Kidney tubule cell (primary cell): ENCODE measurements at regions not wholly inside any gene's neighbourhood (a gene's known extent, or its start where the extent isn't known, plus 50 kb on each side); places are given as distances from the start of the nearest gene placed in this dataset.
"Not testable (repeated sequence)": the region's sequence is repeated elsewhere in the genome, so short reads cannot be mapped to it uniquely, and the experiment has no call there.

Experiments used
- DNase-seq: peaks from one replicate; pipeline ENCODE4 v3.0.0-alpha.2; 2018; ENCODE audit warnings: low spot score

GRCh38 chr9:102728946-102729345 is 266.2 kb upstream of the CYLC2 start:
- no peak for DNase-seq

GRCh38 chr9:102714184-102714583 is 280.9 kb upstream of the CYLC2 start:
- DNase-seq = no peak

GRCh38 chr9:102712910-102713309 is 282.2 kb upstream of the CYLC2 start:
- DNase-seq = not testable (repeated sequence)

GRCh38 chr9:102700936-102701335 is 294.2 kb upstream of the CYLC2 start:
- DNase-seq = no peak

- DNase-seq = no peak
Observed at GRCh38 chr9:102669220-102669619, 325.9 kb upstream of the CYLC2 start.

GRCh38 chr9:102652471-102652870 is 342.7 kb upstream of the CYLC2 start:
- no peak for DNase-seq

GRCh38 chr9:102650896-102651295 is 344.2 kb upstream of the CYLC2 start:
- no peak for DNase-seq

- no peak for DNase-seq
Observed at GRCh38 chr9:102642651-102643050, 352.5 kb upstream of the CYLC2 start.

- peak; percentile 35 for DNase-seq
Observed at GRCh38 chr9:102631559-102631958, 363.6 kb upstream of the CYLC2 start.

GRCh38 chr9:102609461-102609860 is 385.7 kb upstream of the CYLC2 start:
- no peak for DNase-seq

GRCh38 chr9:102603198-102604195 is 391.6 kb upstream of the CYLC2 start:
- not testable (repeated sequence) for DNase-seq

- no peak for DNase-seq
Observed at GRCh38 chr9:102594241-102594640, 400.9 kb upstream of the CYLC2 start.

- no peak for DNase-seq
Observed at GRCh38 chr9:102587281-102587680, 407.9 kb upstream of the CYLC2 start.

GRCh38 chr9:102569436-102569835 is 425.7 kb upstream of the CYLC2 start:
- no peak for DNase-seq

GRCh38 chr9:102551346-102551745 is 443.8 kb upstream of the CYLC2 start:
- peak; percentile 71 for DNase-seq

- peak; percentile 44 for DNase-seq
Observed at GRCh38 chr9:102550886-102551285, 444.2 kb upstream of the CYLC2 start.

GRCh38 chr9:102550266-102550665 is 444.9 kb upstream of the CYLC2 start:
- peak; percentile 58 for DNase-seq

- no peak for DNase-seq
Observed at GRCh38 chr9:102534031-102534430, 461.1 kb upstream of the CYLC2 start.

GRCh38 chr9:102521097-102521755 is 473.9 kb upstream of the CYLC2 start:
- DNase-seq = no peak

GRCh38 chr9:102519423-102519822 is 475.7 kb upstream of the CYLC2 start:
- DNase-seq = no peak

- DNase-seq = no peak
Observed at GRCh38 chr9:102518324-102518723, 476.8 kb upstream of the CYLC2 start.

GRCh38 chr9:102514541-102514940 is 480.6 kb upstream of the CYLC2 start:
- DNase-seq = peak; percentile 1

- DNase-seq = no peak
Observed at GRCh38 chr9:102507044-102507687, 488.0 kb upstream of the CYLC2 start.
